Prostate gland (tissue), 2 donors: ENCODE measurements at regions not wholly inside any gene's neighbourhood (a gene's known extent, or its start where the extent isn't known, plus 50 kb on each side); places are given as distances from the start of the nearest gene placed in this dataset.

ENCODE experiments used
- POLR2AphosphoS5 ChIP-seq: sonication (generic); formaldehyde crosslinking; IDR thresholded peaks from one replicate; pipeline ENCODE4 v1.6.1; 2017; ENCODE audit warnings: antibody characterized with exemption
- TF ChIP-seq, protein P1 (sequence below), 4 experiments: fragments of 200-600 bp in 2 of 4; fragments of 450-650 bp in 2 of 4; sonication (generic) in 2 of 4; IDR thresholded peaks; 1 replicate in 3 of 4; 2 replicates in 1 of 4; pipeline ENCODE4 v1.5.1; 2016 to 2019; ENCODE audit warnings: antibody characterized with exemption in 4 of 4, mild to moderate bottlenecking in 2 of 4, moderate library complexity in 2 of 4

DNA sequence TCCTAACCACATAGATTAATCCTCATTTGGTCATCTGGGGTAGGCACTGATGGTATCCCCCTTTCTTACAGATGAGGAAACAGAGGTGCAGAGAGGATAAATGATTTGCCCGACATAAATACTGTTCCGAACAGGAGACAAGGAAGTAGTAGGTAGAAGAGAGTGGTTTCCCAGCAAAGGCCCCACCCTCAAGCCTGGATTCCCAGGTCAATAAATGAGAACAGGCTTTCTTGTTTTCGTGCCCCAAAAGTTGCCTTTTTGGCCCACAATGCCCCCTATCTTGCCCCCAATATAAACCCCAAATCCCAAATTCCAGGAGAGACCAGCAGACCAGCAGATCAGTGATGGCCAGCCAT, 125.5 kb upstream of the PRR20G start:
- TF ChIP-seq, protein P1, sequence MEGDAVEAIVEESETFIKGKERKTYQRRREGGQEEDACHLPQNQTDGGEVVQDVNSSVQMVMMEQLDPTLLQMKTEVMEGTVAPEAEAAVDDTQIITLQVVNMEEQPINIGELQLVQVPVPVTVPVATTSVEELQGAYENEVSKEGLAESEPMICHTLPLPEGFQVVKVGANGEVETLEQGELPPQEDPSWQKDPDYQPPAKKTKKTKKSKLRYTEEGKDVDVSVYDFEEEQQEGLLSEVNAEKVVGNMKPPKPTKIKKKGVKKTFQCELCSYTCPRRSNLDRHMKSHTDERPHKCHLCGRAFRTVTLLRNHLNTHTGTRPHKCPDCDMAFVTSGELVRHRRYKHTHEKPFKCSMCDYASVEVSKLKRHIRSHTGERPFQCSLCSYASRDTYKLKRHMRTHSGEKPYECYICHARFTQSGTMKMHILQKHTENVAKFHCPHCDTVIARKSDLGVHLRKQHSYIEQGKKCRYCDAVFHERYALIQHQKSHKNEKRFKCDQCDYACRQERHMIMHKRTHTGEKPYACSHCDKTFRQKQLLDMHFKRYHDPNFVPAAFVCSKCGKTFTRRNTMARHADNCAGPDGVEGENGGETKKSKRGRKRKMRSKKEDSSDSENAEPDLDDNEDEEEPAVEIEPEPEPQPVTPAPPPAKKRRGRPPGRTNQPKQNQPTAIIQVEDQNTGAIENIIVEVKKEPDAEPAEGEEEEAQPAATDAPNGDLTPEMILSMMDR (IDR thresholded peaks at IDR 0.05), result no peak
- no peak for TF ChIP-seq POLR2AphosphoS5
